ENCODE measurements at regions not wholly inside any gene's neighbourhood (a gene's known extent, or its start where the extent isn't known, plus 50 kb on each side); places are given as distances from the start of the nearest gene placed in this dataset.

DNA sequence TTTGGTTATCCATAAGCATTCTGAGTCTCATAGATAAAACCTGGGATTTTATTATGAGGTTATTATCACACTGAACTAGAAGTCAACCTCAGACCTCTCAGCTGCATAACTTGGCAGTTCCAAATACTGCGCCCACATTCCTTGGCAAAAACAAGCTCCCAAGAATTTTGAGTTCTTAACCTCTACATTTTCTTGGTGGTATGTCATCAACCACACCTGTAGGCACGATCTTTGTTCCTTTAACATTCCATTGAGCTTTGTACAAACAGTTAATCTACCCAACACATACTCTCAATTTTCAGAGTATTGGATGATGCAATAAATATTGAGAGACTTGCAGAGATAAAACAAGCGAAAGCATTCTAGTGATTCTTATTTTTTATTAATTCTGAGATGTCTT is 371.8 kb upstream of the PRICKLE1 start:
- H3K4me3 Mint-ChIP-seq (ENCODE audit: unreplicated experiment), result no peak overlapping the region
- H3K4me1 Mint-ChIP-seq (ENCODE audit: unreplicated experiment), result peaks cover 3% of the 10 kb centered on the region
- no peak overlapping the region for H3K27ac Mint-ChIP-seq (ENCODE audit: unreplicated experiment)
- no peaks in the 10 kb centered on the region for H3K36me3 Mint-ChIP-seq (ENCODE audit: low read depth, unreplicated experiment)
- H3K27me3 Mint-ChIP-seq (ENCODE audit: unreplicated experiment), result no peaks in the 10 kb centered on the region
- no peak for TF ChIP-seq CTCF (IDR thresholded peaks at IDR 0.05; ENCODE audit: unreplicated experiment)
- no peaks in the 10 kb centered on the region for H3K9me3 Mint-ChIP-seq (ENCODE audit: unreplicated experiment)
- DNase-seq (ENCODE audit: low spot score), result no peak

- H3K27ac Mint-ChIP-seq (ENCODE audit: unreplicated experiment), result no peak overlapping the region
- H3K4me3 Mint-ChIP-seq (ENCODE audit: unreplicated experiment), result no peak overlapping the region
- no peak for TF ChIP-seq CTCF (IDR thresholded peaks at IDR 0.05; ENCODE audit: unreplicated experiment)
- no peaks in the 10 kb centered on the region for H3K27me3 Mint-ChIP-seq (ENCODE audit: unreplicated experiment)
- H3K36me3 Mint-ChIP-seq (ENCODE audit: low read depth, unreplicated experiment), result no peaks in the 10 kb centered on the region
- DNase-seq (ENCODE audit: low spot score), result no peak
- H3K9me3 Mint-ChIP-seq (ENCODE audit: unreplicated experiment), result no peaks in the 10 kb centered on the region
- H3K4me1 Mint-ChIP-seq (ENCODE audit: unreplicated experiment), result no peaks in the 10 kb centered on the region
Measured at GRCh38 chr12:42960087-42960527, 370.6 kb upstream of the PRICKLE1 start.

- H3K27ac Mint-ChIP-seq (ENCODE audit: unreplicated experiment), result no peak overlapping the region
- no peak for TF ChIP-seq CTCF (IDR thresholded peaks at IDR 0.05; ENCODE audit: unreplicated experiment)
- H3K27me3 Mint-ChIP-seq (ENCODE audit: unreplicated experiment), result no peaks in the 10 kb centered on the region
- DNase-seq (ENCODE audit: low spot score), result no peak
- H3K36me3 Mint-ChIP-seq (ENCODE audit: low read depth, unreplicated experiment), result no peaks in the 10 kb centered on the region
- H3K4me3 Mint-ChIP-seq (ENCODE audit: unreplicated experiment), result no peak overlapping the region
- H3K9me3 Mint-ChIP-seq (ENCODE audit: unreplicated experiment), result no peaks in the 10 kb centered on the region
- H3K4me1 Mint-ChIP-seq (ENCODE audit: unreplicated experiment), result no peaks in the 10 kb centered on the region
Measured at GRCh38 chr12:42958291-42958674, 368.7 kb upstream of the PRICKLE1 start.

DNA sequence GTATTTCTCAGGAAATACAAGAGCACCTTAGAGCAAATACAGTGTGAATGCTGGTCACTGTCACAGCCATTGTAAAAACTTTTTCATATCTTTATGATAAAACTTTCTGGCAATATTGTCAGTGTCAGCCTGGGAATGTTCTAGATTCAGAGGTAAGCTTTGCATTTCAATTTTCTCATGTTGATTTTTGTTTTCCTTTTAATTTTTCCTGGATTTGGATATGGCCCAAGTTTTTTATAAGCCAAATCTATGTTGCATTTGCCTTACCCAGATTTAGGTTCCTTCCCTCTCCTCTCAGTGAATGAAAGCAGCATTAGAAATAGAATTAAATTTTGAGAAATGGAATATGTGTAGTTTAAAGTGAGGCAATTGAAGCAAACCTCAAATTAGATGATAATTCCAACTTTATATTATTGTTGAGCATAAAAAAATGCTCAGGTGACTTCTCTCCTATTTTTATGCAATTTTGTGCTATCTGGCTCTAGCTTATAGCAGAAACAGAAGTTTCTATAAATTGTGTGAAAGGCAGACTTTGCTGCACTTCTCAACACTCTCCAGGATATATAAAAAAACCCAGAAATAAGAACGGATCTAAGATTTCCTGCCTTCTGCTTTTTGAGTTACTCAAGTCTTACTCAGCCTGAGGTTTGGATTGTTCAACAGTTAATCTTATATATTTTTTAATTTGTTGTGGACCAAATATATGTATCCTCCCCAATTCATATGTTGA is 368.2 kb upstream of the PRICKLE1 start:
- TF ChIP-seq CTCF (IDR thresholded peaks at IDR 0.05; ENCODE audit: unreplicated experiment), result no peak

GRCh38 chr12:42957136-42957535 is 367.6 kb upstream of the PRICKLE1 start:
- Mint-ChIP-seq H3K4me1 (ENCODE audit: unreplicated experiment) (no peaks in the 10 kb centered on the region), H3K27me3 (ENCODE audit: unreplicated experiment) (no peaks in the 10 kb centered on the region), H3K9me3 (ENCODE audit: unreplicated experiment) (no peaks in the 10 kb centered on the region), H3K36me3 (ENCODE audit: low read depth, unreplicated experiment) (no peaks in the 10 kb centered on the region), H3K27ac (ENCODE audit: unreplicated experiment) (no peak overlapping the region), H3K4me3 (ENCODE audit: unreplicated experiment) (no peak overlapping the region)
- no peak for TF ChIP-seq CTCF (IDR thresholded peaks at IDR 0.05; ENCODE audit: unreplicated experiment)
- no peak for DNase-seq (ENCODE audit: low spot score)

More for the DNA sequence above, 368.2 kb upstream of the PRICKLE1 start:
- Mint-ChIP-seq H3K36me3 (ENCODE audit: low read depth, unreplicated experiment) (no peaks in the 10 kb centered on the region), H3K27me3 (ENCODE audit: unreplicated experiment) (no peaks in the 10 kb centered on the region), H3K27ac (ENCODE audit: unreplicated experiment) (no peak overlapping the region), H3K9me3 (ENCODE audit: unreplicated experiment) (no peaks in the 10 kb centered on the region), H3K4me1 (ENCODE audit: unreplicated experiment) (no peaks in the 10 kb centered on the region), H3K4me3 (ENCODE audit: unreplicated experiment) (no peak overlapping the region)
- no peak for DNase-seq (ENCODE audit: low spot score)

Data from endothelial cell (in vitro differentiated cells).